Anterior cingulate cortex (tissue), 58 donors: ENCODE measurements at regions not wholly inside any gene's neighbourhood (a gene's known extent, or its start where the extent isn't known, plus 50 kb on each side); places are given as distances from the start of the nearest gene placed in this dataset.
A peak's percentile ranks its signal among the peaks of the same experiment; 100 is the strongest.
"Not testable (repeated sequence)": the region's sequence is repeated elsewhere in the genome, so short reads cannot be mapped to it uniquely, and the experiment has no call there.

Source experiments
- DNase-seq, 58 donors: peaks; one replicate each; lab custom pipeline; 2025; lab: John Stamatoyannopoulos, UW

DNA sequence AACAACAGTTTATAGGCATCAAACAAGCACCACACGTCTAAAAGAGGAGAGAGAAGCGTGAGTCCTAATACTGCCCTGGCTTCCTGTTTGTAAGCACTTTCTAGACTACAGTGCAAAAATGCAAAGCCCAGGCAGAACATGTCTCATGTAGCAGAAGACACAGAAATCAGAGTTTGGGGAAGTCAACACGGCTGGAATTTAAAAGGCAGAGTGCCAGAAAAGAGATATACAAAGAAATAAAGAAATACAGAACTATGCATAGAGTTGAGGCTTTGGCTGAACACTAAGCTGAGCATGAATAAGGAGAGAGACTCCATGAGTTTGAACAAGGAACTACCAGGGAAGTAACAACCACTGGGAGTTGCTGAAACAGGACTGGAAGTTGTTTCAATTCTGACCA lies 566.6 kb upstream of the NR5A2 start:
- no peak for DNase-seq

DNA sequence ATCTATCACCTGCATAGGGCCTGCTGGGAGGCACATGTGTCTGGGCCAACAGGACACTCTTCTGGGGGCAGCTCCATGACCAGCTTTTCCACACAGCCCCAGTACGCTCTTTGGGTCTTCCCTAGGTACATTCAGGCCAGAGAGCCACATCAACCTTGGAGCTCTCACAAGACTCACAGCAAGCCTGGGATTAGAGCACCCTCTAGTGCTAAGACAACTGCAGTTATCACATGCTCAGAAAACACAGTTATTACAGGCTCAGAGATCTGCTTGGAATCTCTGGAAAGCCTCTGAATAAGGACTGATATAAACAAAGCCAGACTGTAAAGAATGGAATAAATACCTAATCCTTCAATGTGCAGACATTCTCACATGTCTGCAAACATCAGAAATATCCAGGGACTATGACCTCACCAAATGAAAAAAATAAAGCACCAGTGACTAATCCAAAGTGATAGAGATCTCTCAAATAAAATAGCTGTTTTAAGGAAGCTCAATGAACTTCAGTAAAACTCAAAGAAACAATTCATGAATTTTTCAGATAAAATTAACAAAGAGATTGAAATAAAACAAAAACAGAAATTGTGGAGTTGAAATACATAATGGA lies 563.9 kb upstream of the NR5A2 start:
- DNase-seq: no peak

GRCh38 chr1:199466961-199467360 lies 560.5 kb upstream of the NR5A2 start:
- no peak for DNase-seq

- DNase-seq: no peak
These were observed 555.5 kb upstream of the NR5A2 start for GRCh38 chr1:199472018-199472417.

DNA sequence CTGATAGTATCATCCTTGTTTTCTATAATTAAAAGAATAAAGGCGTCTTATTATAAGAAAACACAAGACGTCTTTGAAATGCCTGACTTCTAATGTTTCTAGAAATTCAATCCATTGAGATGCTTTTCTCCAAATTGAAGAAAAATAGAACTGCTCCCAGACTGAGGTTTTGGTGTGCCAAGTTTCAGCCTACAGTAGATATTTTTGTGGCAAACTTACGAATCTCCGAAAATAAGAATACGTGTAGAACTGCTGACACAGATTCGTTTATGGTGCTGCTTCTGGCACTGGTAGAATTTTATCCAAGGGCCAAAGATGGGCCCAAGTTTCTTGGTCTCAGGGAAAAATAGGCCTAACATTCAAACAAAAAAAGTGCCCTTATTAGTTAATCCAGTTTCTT lies 554.5 kb upstream of the NR5A2 start:
- DNase-seq: peak in 2 of 58 donors; percentile 4 to 7

DNA sequence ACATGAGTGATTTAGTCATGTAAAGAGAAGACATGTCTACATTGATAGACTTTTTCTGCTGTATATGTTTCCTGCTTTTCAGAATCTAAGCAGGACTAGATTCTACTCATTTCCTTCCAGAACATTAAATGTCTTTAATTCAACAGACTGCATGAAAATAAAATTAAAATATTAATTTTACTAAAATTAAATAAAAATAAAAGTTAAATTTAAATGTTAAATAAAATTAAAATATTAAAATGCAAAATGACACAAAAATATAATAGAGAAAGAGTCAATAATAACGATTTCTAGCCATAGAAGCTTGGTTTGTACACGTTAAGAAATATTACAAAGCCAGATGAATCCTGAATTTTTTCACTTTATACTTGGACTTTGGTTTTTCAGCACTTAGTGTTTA lies 552.8 kb upstream of the NR5A2 start:
- DNase-seq: no peak

DNA sequence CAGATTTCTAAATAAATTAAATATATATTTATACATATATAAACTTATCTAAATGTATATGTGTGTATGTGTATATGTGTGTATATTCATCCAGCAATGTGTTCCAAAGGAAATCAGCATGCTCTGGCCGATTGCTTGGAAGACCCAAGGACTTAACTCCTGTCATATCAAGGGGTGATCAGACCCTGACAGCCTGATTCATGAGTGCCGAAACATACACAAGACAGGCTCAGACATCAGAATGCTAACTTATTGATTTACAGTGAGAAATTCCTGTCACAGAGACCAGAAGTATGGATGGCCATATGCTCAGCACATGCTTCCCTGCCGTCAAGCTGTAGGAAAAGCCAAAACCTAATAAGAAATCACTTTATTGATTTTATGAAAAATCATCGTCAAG lies 545.1 kb upstream of the NR5A2 start:
- no peak for DNase-seq

DNA sequence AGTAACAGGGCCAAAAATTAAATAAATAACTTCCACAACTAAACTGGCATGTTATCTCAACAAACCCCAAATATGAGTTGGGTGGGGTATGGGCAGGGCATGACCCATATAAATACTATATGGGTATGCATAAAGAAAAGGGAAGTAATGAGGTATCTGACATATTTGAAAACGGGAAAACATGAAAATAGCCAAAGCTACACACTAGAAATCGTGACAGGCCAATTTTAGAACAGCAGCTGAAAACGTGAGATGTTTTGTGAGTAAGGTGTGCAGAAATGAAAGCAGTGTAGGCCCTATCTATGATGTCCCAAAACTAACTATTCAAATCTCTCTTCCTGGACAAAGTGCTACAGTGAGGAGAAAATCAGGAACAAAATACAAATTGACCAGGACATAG lies 537.9 kb upstream of the NR5A2 start:
- no peak for DNase-seq

GRCh38 chr1:199490769-199491527 lies 536.6 kb upstream of the NR5A2 start:
- DNase-seq: no peak

- no peak for DNase-seq
These were observed 532.1 kb upstream of the NR5A2 start for GRCh38 chr1:199495432-199495831.

DNA sequence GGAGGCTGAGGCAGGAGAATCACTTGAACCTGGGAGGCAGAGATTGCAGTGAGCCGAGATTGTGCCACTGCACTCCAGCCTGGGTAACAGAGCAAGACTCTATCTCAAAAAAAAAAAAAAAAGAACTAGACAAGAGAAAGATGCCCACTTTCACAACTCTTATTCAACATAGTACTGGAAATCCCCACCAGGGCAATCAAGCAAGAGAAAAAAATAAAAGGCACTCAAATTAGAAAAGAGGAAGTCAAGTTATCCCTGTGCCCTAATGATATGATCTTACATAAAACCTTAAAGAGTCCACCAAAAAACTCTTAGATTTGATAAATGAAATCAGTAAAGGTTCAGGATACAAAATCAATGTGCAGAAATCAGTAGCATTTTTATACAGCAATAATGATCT lies 528.7 kb upstream of the NR5A2 start:
- not testable (repeated sequence) for DNase-seq

GRCh38 chr1:199508072-199508471 lies 519.4 kb upstream of the NR5A2 start:
- no peak for DNase-seq

GRCh38 chr1:199508653-199509052 lies 518.9 kb upstream of the NR5A2 start:
- DNase-seq: no peak

GRCh38 chr1:199509456-199509855 lies 518.1 kb upstream of the NR5A2 start:
- no peak for DNase-seq

- no peak for DNase-seq
These were observed 517.2 kb upstream of the NR5A2 start for GRCh38 chr1:199510314-199510713.

DNA sequence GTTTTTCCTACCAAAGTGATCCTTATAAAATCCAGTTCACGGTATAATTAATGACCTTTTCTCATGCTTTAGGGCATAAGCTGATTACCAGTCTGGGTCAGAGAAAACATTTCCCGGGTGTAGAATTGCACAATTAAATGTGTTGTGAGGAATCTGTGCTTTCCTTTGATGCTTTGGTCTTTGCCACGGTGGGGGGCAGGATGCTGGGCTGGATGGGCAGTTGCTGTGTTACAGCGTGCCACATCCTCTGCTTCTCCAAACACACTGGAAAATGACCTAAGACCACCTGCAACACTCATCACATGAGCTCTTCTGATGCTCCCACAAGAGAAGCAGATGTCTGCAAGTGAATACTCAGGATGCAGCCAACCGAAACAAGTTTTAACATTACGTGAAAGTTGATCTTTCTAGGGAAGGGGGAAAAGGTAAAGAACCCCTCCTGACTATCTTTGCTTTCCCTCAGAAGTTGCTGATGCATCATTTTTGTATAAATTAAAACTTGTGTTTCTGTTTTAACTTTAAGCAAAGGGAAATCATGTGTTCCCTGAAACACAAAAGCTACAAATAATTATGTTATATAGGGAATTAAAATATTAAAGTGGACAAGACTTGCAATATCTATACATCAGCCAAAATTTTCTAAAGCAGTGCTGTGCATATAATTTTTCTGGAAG lies 515.3 kb upstream of the NR5A2 start:
- no peak for DNase-seq

DNA sequence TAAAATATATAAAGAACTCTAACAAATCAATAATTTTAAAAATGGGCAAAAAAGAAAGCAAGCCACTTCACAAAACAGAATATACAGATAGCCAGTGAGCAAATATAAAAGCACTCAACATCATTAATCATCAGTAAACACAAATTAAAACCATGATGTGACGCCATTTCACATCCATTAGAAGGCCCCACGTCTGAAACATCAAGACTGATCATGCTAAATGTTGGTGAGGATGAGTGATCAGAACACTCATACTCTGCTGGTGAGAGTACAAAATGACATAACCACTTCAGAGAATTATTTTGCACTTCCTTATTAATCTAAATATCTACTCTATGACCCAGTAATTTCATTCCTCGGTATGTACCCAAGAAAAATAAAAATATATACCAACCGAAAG lies 512.2 kb upstream of the NR5A2 start:
- no peak for DNase-seq

GRCh38 chr1:199522338-199522737 lies 505.2 kb upstream of the NR5A2 start:
- DNase-seq: no peak

DNA sequence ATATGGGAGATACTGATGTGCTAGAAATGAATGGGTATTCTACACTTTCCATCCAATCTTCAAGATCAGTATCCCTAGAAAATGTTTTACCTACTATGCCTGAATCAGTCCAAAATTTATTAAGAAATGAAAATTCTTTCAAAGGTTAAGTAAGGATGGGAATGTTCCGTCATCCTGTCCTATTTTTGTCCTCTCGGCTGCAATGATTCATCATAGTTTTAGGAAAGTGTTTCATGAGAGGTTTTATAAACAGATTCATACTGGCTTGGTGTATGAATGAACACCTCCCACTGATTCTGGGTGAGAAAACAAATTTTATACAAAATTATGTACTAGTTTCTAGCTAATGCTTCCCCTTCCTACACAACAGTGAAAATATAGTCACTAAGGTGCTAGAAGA lies 504.6 kb upstream of the NR5A2 start:
- DNase-seq: no peak

DNA sequence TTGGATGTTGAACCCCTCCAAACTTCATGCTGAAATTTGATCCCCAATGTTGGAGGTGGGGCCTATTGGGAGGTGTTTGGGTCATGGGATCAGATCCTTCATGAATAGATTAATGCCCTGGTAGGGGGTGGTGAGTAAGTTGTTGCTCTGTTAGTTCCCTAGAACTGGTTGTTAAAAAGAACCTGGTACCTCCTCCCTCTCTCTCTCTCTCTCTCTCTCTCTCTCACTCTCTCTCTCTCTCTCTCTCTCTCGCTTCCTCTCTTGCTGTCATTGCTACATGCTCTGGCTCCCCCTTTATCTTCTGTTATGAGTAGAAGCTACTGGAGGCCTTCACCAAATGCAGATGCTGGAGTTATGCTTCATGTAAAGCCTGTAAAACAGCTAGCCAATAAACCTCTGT lies 498.2 kb upstream of the NR5A2 start:
- DNase-seq: no peak

GRCh38 chr1:199533361-199533760 lies 494.1 kb upstream of the NR5A2 start:
- not testable (repeated sequence) for DNase-seq

DNA sequence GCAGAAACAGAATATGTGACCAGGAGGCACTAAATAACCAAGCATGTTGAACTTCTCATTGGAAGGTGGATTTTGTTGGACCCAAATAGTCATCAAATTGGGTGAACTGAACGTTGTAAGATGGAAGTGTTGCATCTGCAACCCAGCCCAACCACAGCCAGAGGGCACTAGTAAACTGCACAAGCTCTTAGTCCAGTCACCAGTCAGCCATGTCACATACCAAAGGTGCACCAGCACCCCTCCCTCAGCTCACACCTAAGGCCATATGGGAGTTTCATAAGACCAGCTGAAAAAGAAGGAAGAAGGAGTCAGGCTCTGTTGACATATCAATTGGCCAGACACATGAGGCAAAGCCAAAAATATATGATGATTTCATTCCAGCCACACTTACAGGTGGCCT lies 481.7 kb upstream of the NR5A2 start:
- DNase-seq: no peak
